GM18511 (cell line): ENCODE measurements at regions not wholly inside any gene's neighbourhood (a gene's known extent, or its start where the extent isn't known, plus 50 kb on each side); places are given as distances from the start of the nearest gene placed in this dataset.
"Not testable (repeated sequence)": the region's sequence is repeated elsewhere in the genome, so short reads cannot be mapped to it uniquely, and the experiment has no call there.

Experiments used
- ATAC-seq: cut with Tn5 transposase; IDR thresholded peaks from one replicate; pipeline ENCODE4 v1.9.1; 2021; ENCODE audit warnings: mild to moderate bottlenecking, moderate library complexity; ENCODE audit not compliant: unreplicated experiment

DNA sequence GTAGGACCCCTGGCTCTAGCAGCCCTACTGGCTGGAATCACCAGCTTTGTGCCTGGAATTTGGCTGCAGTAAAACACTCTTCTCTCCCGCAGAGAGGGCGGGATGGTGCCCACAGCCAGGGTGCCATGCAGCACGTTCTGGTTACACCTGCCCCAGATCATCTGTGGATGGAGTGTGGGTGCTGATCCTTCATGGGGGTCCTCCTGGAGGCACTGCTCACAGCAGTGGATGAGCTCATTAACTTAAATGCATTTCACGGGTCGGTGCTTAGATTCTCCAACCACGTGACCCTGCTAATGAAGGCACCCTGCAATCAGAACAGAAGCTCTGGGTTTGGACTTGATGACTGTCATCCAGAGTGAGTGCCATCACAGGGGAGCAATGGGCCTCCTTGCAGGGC, 138.6 kb upstream of the AFDN start:
- ATAC-seq, result no peak

- ATAC-seq, result no peak
These were observed 137.4 kb upstream of the AFDN start for GRCh38 chr6:167689278-167689677.

GRCh38 chr6:167689751-167690150, 137.0 kb upstream of the AFDN start:
- ATAC-seq, result no peak

DNA sequence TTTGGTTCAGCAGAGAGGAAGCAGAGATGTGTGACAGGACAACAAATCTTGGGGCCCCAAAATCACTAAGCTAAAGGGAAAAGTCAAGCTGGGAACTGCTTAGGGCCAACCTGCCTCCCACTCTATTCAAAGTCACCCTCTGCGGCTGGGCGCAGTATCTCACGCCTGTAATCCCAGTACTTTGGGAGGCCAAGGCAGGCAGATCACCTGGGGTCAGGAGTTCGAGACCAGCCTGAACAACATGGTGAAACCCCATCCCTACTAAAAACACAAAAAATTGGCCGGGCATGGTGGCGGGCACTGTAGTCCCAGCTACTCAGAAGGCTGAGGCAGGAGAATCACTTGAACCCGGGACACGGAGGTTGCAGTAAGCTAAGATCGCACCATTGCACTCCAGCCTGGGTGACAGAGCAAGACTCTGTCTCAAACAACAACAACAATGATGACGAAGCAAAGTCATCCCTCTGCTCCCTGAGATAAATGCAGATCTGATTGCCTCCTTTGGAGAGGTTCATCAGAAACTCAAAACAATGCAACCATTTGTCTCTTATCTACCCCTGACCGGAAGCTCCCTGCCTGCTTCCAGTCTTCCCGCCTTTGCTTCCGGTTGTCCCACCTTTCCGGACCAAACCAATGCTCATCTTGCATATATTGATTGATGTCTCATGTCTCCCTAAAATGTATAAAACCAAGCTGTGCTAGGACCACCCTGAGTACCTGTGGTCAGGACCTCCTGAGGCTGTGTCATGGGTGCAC, 136.4 kb upstream of the AFDN start:
- ATAC-seq, result not testable (repeated sequence)

- ATAC-seq, result no peak
These were observed 135.8 kb upstream of the AFDN start for GRCh38 chr6:167690931-167691330.

DNA sequence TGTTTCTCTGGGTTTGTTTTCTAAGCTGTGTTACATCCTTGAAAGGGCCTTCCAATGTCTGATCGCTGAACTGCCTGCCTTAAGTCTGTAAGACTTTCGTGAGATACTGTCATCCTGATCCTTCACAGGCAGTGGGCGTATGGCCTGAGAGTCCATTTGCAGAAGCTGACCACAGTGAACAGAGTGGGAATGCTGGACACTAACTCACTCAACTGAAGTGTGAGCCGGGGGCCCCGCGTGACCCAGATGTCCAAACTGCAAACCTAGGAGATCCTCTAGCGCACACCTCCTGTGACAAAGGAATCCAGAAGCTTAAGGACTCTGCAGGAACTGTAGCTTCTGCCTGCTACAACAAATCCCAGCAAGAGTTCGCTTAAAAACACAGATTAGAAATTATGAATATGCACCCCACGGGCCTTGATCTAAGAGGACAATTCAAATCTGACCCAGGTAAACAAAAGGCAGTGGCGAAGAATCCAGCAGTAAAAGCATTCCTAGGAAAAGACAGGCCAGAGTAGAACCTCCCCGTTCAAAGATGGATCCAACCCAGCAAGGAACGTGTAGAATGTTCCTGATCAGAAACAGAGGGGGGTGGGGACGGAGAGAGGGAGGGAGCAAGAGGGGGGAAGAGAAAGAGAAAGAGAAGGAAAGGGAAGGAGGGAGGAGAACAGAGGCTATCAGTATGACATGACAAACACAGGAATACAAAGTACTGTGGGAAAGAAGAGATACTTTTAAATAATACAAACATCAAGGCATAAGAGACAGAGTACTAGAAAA, 135.0 kb upstream of the AFDN start:
- ATAC-seq, result no peak

GRCh38 chr6:167693478-167693877, 133.2 kb upstream of the AFDN start:
- ATAC-seq, result not testable (repeated sequence)

DNA sequence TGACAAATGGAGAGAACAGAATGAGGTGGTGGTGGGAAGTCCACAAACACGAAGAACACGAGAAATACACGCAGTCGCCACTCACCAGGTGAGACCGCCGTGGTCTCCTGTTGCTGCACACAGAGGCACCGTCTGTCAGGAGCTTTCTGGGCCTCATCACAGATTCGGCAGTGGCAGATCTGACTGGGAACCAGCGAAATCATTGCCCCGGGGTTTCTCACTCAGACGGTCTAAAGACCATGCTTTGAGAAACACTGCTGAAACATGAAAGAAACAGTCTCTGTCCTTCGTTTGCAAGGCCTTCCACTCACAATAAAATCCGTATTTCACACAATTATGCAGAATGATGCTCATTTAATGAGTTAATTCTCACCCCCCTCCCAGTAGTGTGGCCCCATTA, 130.9 kb upstream of the AFDN start:
- no peak for ATAC-seq

DNA sequence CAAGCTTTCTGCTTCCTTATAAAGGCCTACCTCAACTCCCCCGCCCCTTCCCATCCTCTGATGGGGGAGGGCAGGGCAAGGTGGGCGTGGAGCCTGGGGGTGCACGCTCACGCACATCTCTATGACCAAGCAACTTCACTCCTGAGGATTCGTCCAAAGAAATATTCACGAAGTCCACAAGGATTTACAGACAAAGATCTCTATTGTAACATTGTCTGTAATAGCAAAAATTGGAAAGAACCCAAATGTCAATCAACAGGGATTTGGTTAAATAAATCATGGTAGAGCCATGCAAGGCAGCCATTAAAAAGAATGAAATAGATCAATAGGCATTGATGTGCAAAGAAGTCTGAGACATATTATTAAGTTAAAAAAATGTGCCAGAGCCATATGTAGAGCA, 130.4 kb upstream of the AFDN start:
- no peak for ATAC-seq

DNA sequence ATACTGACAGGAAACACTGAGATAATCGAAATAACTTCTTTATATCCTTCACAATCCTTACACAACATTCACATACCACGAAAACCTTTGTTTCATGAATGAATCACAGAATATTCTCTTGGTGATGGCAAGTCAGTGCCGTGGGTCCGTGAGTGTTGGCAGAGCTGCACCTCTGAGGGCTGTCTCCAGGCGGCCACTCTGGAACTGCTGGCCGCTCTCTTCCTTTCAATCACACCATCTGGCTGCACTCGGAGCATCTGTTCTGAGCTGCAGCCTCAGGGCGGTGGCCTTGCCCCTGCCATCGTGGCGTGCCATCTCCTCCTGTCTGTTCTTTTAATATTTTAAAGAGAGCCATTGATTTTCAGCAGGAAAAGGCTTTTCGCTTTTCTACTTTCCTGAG, 129.4 kb upstream of the AFDN start:
- ATAC-seq, result no peak

DNA sequence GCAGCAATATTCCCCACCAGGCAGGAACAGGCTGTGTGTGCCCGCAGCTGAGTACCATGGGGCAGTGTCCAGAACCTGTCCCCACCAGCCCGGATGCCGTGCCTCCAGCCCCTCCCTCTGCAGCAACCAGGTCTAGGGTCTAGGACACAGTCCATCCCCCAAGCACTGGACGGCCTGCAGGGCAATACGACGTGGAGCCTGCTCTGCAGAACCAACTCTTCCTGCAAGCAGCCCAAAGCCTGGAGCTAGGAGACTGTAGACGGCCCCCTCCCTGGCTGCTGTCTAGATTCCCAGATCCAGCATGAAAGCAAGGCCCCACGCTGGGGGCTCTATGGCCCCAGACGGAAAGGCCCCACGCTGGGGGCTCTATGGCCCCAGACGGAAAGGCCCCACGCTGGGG, 128.2 kb upstream of the AFDN start:
- ATAC-seq, result no peak

DNA sequence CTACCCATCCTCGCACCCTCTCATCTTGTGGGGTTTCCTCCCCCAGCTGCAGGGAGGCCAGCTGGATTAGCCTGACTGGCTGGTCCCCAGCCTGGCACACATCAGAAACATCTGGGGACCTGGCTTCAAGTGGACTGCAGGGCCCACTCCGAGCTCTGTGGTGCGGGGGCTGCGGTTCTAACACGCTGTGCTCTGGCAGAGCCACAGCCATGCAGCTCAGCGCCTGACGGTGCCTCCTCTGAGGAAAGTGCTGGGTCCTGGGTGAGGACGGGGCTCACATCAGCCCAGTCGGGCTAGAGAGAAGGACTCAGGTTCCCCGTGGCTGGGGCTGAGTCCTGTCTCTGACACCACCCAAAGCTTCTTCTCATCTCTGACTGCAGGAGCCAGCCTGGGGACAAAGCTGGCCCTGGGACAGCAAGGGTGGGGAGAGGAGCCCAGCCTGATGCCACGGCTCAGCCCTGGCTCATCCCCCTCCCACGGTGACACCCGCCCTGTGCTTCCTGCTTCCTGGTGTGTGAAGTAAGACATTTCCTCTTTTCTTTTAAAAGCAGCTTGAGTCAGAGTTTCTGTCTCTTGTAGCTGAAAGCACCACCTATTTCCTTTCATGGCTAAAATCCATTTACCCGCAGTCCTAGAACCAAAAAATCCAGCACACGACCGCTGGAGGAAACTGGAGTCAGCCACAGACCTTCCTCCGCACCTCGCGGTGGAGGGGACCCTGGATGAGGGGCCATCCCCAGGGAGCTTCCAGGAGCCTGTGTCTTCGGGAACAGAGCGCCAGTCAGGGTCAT, 127.4 kb upstream of the AFDN start:
- peak; percentile 97 for ATAC-seq

DNA sequence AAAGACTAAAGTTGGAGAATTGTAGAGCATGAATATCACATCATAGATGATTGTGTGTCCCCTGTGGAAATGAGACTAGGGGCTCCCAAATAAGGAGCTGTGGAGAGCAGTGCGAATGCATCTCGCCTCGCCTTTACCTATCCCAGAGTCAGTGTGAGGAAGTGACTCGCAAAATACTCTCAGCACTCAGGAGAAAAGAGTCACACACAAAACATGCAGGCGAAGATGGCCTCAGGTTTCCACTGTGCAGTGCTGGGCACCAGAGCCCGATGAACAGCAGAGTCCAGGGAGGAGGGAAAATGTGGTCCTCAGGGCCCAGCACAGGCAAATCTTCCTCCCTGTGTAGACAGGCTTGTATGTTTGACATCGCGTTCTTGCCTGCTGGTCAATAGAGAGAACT, 126.5 kb upstream of the AFDN start:
- ATAC-seq, result no peak

DNA sequence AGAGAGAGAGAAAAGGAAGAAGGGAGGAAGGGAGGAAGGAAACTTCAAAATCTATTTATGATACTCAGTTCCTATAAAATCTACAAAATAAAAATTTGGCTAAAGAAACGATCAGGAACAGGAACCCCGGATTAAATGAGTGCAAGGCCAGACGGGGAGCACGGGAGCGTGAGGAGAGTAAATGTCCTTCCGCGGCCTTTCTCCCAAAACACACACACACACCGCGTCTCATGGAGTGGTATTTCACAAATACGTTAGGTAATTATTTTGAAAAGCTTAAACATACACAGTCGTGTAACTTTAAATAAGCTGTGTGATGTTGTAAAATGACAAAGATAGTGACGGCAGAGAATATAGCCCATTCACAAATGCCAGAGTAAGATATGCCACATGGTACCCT, 125.7 kb upstream of the AFDN start:
- ATAC-seq, result no peak

GRCh38 chr6:167702241-167702827, 124.4 kb upstream of the AFDN start:
- no peak for ATAC-seq

GRCh38 chr6:167703347-167703746, 123.4 kb upstream of the AFDN start:
- no peak for ATAC-seq

DNA sequence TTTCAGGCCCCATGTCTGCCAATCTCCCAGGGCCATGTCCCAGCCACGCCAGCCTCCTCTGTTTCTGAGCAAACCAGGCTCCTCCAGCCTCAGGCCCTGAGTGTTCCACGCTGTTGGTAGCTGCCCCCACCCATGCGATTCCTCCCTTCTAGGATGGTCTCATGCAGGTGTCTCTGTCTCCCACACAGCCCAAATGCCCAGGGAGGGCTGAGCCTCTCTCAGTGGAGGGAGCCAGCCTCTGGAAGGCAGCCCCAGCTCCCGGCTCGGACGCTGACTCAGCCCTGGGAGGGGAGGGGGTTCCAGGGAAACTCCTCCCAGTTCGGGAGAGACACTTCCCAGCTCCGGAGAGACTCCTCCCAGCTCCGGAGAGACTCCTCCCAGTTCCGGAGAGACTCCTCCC, 122.9 kb upstream of the AFDN start:
- ATAC-seq, result no peak

DNA sequence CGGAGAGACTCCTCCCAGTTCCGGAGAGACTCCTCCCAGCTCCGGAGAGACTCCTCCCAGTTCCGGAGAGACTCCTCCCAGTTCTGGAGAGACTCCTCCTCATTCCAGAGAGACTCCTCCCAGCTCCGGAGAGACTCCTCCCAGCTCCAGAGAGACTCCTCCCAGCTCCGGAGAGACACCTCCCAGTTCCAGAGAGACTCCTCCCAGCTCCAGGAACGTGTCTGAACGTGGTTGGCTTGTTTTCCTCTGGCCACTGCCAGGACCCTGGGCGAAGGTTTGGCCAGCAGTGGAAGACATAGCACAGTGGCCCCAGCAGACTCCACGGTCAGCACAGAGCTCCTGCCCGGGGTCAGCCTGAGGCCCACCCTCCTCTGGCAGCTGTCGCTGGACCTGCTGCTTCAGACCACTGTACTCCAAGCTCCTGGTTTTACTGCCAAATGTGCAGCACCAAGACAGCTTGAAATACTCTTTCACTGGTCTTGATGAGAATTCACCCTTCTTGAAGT, 122.3 kb upstream of the AFDN start:
- no peak for ATAC-seq

DNA sequence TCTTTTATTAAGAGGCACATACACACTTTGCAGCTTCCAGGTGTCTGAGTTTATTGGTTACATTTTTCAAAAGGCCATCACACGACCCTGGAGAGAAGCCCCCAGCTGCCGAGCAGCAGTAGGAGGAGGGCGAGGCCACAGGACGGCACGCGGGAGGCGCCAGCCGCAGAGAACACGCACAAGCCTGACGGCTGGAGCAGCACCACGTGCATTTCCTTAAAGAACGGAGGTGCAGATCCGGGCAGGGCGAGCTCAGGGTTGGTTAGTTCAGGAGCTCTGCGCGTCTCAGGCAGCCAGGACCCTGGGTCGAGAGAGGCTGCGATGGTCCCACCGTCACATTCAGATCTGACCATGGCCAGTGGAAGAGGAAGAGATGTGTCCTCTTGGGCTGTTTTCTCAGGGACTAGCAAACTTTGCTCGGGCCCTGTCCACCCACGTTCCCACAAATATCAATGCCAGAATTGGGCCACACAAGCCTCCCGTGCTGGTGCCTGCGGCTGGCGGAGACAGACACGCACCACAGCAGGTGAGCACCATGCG, 121.4 kb upstream of the AFDN start:
- no peak for ATAC-seq

GRCh38 chr6:167706313-167707109, 120.2 kb upstream of the AFDN start:
- peak; percentile 98 for ATAC-seq
